AG04449 (cell line): ENCODE measurements at regions not wholly inside any gene's neighbourhood (a gene's known extent, or its start where the extent isn't known, plus 50 kb on each side); places are given as distances from the start of the nearest gene placed in this dataset.
"Not testable (repeated sequence)": the region's sequence is repeated elsewhere in the genome, so short reads cannot be mapped to it uniquely, and the experiment has no call there.

Experiments used
- CTCF ChIA-PET: fragments of 350-600 bp; formaldehyde crosslinking; extraction: SDS; loops from one replicate; lab custom pipeline; 2021; ENCODE audit warnings: antibody characterized with exemption; lab: Yijun Ruan, JAX
- POLR2A ChIA-PET: fragments of 400-600, 350-600 bp; formaldehyde crosslinking; extraction: SDS; loops from one replicate; lab custom pipeline; 2020; ENCODE audit warnings: antibody characterized with exemption, inconsistent platforms; lab: Yijun Ruan, JAX
- DNase-seq: peaks from one replicate; pipeline ENCODE4 v3.0.0-alpha.2; 2010; ENCODE audit warnings: low read depth, low spot score
- H3K4me3 ChIP-seq: 2 replicates; pipeline ENCODE4 v1.5.1; 2011; ENCODE audit warnings: low read depth, mild to moderate bottlenecking, control low read depth, low read length
- TF ChIP-seq, protein P1 (sequence below): IDR thresholded peaks from one replicate; pipeline ENCODE4 v1.5.1; 2011; ENCODE audit warnings: mild to moderate bottlenecking, moderate library complexity, low read length, control low read depth, inconsistent platforms; ENCODE audit not compliant: insufficient read depth; ENCODE audit errors: missing control alignments

DNA sequence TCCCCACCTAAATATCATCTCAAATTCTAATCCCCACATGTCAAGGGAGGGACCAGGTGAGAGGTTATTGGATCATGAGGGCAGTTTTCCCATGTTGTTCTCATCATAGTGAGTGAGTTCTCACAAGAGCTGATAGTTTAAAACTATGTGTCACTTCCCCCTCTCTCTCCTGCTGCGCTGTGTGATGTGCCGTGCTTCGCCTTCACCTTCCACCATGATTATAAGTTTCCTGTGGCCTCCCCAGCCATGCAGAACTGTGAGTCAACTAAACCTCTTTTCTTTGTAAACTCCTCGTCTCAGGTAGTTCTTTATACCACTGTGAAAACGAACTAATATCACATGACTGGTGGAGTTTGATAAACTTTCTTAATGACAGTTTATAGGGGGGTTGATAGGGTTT lies 839.5 kb downstream of the TMEM121 start:
- CTCF ChIA-PET, H3K4me3 ChIP-seq, POLR2A ChIA-PET, DNase-seq: not testable (repeated sequence)

DNA sequence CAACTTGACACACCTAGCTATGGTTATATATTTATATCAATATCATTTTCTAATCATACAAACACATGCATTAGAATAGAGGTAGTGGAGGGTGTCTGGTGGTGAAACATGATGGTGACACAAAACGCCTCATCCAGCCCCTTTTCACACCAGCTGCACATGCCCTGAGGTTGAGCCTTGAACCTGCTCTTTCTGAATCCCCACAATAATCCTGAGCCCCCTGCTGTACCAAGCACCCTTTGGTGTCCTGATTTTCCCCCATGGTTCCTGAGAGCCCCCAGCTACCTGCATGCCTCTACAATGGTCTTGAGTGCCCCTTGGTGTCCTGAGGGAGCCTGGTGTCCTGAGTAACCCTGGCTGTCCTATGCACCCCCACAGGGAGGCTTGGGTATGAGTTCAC lies 840.6 kb downstream of the TMEM121 start:
- POLR2A ChIA-PET, H3K4me3 ChIP-seq, CTCF ChIA-PET, DNase-seq: not testable (repeated sequence)

DNA sequence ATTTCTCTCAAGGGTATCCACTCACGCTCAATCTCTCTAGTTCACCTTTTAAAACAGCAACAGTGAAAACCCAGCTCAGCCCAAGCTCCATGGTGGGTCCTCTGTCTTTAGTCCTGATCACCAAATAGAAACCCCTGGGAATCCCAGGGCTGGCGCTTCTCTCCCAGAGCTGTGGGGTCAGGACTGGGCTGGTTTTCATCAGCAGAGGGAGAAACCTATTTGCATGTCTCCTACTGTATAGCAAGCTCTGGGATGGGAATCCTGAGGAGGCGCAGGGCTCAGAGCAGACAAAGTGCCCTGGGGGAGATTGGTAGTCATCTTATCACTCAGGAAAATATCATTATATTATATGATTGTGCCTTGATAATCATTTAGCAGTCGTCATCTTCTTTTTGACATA lies 843.1 kb downstream of the TMEM121 start:
- POLR2A ChIA-PET, H3K4me3 ChIP-seq, CTCF ChIA-PET, DNase-seq: not testable (repeated sequence)

DNA sequence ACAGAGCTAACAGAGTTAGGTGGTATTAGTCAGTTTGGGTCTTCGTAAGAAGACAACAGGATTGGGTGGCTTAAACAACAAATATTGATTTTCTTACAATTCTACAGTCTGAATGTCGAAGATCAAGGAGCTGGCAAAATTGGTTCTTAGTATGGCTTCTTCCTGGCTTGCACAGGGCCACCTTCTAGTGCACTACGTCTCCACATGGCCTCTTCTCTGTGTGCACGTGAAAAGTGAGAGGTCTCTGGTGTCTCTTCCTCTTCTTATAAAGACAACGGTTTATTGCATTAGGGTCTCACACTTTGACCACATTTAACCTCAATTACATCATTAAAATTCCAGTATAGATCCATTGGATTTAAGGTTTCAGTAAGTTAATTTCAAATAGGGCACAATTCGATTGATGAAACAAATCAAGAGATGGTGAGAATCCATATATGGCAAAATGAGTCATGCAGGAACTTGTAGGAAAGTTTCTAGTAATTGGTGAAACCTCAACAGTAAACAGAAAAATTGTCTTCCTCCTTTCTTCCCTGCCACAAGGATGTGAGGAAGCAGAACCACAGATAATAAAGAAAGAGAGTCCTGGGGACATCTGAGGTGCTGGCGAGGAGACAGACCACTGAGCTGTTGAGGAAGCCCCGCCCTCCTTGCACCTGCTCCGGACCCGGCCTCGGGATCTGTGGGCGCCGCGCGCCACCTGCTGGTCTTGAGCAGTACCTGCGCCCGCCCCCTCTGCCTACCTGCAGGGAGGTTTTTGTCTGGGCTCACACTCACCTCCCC lies 846.7 kb downstream of the TMEM121 start:
- ChIA-PET CTCF (no interaction called here), POLR2A (no interaction called here)
- H3K4me3 ChIP-seq, result no peak overlapping the region
- DNase-seq, result no peak
- TF ChIP-seq, protein P1, sequence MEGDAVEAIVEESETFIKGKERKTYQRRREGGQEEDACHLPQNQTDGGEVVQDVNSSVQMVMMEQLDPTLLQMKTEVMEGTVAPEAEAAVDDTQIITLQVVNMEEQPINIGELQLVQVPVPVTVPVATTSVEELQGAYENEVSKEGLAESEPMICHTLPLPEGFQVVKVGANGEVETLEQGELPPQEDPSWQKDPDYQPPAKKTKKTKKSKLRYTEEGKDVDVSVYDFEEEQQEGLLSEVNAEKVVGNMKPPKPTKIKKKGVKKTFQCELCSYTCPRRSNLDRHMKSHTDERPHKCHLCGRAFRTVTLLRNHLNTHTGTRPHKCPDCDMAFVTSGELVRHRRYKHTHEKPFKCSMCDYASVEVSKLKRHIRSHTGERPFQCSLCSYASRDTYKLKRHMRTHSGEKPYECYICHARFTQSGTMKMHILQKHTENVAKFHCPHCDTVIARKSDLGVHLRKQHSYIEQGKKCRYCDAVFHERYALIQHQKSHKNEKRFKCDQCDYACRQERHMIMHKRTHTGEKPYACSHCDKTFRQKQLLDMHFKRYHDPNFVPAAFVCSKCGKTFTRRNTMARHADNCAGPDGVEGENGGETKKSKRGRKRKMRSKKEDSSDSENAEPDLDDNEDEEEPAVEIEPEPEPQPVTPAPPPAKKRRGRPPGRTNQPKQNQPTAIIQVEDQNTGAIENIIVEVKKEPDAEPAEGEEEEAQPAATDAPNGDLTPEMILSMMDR, result no peak

DNA sequence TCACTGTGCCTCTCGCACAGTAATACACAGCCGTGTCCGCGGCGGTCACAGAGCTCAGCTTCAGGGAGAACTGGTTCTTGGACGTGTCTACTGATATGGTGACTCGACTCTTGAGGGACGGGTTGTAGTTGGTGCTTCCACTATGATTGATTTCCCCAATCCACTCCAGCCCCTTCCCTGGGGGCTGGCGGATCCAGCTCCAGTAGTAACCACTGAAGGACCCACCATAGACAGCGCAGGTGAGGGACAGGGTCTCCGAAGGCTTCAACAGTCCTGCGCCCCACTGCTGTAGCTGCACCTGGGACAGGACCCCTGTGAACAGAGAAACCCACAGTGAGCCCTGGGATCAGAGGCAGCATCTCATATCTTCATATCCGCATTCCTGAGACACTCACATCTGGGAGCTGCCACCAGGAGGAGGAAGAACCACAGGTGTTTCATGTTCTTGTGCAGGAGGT lies 847.3 kb downstream of the TMEM121 start:
- POLR2A ChIA-PET, DNase-seq, H3K4me3 ChIP-seq, CTCF ChIA-PET: not testable (repeated sequence)

DNA sequence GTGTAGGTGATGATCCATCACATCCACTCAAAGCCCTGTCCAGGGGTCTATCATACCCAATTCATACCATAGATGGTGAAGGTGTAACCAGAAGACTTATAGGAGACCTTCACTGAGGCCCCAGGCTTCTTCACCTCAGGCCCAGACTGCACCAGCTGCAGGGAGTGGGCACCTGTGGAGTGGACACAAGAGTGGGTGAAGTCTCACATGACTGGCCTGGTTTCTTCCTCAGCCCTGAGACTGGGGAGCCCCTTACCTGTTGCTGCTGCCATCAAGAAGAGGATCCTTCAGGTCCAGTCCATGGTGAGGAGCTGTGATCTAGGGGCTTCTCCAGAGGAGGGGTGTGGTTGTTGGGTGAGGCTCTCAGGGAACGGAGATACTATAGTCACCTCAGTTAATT lies 851.0 kb downstream of the TMEM121 start:
- POLR2A ChIA-PET, result no interaction called here
- no peak for DNase-seq
- TF ChIP-seq, protein P1, result no peak
- no peak overlapping the region for H3K4me3 ChIP-seq
- CTCF ChIA-PET, result no interaction called here

DNA sequence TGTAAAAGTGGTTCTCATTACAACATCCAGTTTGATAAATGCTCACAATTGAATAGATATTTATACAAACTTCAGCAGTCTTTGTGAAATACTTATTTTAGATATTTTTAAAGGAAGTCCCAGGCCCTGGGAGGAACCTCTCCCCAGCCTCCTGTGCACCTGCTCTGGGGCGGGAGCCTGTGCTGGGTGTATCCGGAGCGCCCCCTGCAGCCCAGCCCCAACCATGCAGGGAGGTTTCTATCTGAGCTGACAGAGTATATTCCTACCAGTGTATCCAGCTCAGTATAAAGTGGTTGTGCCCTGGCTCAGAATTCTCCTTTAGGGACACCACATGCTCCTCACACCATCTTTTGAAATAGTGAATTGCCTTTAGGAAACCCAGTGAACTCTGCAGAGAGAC lies 851.8 kb downstream of the TMEM121 start:
- no peak overlapping the region for H3K4me3 ChIP-seq
- CTCF ChIA-PET, result no interaction called here

DNA sequence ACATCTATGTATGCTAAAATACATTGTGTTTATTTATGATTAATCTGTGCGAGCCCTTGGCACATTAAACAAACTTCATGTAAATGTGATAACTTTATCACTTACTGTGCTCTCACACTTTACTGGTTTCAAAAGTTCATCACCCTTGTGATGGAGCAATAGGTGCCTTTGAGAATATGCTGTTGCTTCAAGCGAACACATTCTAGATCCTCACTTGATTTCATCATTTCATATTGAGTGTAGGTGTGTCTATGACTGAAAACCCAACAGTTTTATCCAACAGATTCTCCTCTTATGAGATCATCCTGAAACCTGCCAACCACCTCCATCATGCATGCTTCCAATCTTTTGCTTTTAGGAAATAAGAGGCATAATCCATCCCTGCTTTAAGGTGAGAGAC lies 854.4 kb downstream of the TMEM121 start:
- ChIA-PET CTCF (no interaction called here), POLR2A (no interaction called here)
- TF ChIP-seq, protein P1, result no peak
- H3K4me3 ChIP-seq, result no peak overlapping the region
- no peak for DNase-seq

More for the DNA sequence above, 851.8 kb downstream of the TMEM121 start:
- DNase-seq, result no peak
- POLR2A ChIA-PET, result no interaction called here
- TF ChIP-seq, protein P1, result no peak

DNA sequence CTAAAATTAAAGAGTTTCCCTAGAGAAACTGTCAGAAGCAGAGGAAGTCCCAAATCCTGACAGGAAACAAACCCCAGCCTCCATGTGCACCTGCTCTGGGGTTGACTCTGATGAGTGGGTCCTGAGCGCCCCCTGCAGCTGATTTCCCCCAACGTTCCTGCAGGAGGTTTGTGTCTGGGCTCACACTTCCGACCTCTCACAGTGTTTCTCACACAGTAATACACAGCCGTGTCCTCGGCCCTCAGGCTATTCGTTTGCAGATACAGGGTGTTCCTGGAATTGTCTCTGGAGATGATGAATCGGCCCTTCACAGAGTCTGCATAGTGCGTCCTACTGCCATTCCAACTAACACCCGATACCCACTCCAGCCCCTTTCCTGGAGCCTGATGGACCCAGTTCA lies 862.8 kb downstream of the TMEM121 start:
- CTCF ChIA-PET, DNase-seq, H3K4me3 ChIP-seq, POLR2A ChIA-PET: not testable (repeated sequence)
